Type B pancreatic cell (in vitro differentiated cells): ENCODE measurements at regions not wholly inside any gene's neighbourhood (a gene's known extent, or its start where the extent isn't known, plus 50 kb on each side); places are given as distances from the start of the nearest gene placed in this dataset.
"Not testable (repeated sequence)": the region's sequence is repeated elsewhere in the genome, so short reads cannot be mapped to it uniquely, and the experiment has no call there.

Experiments
- DNase-seq: peaks from one replicate; pipeline ENCODE4 v3.0.0; 2021; ENCODE audit warnings: mixed read lengths; ENCODE audit not compliant: unreplicated experiment; ENCODE audit errors: extremely low spot score
- H3K27ac Mint-ChIP-seq: 2 replicates; pipeline ENCODE4 v1.8.0; 2021; ENCODE audit warnings: mild to moderate bottlenecking, mixed read lengths
- H3K27me3 Mint-ChIP-seq: 2 replicates; pipeline ENCODE4 v1.8.0; 2021; ENCODE audit warnings: mixed read lengths
- H3K36me3 Mint-ChIP-seq: 2 replicates; pipeline ENCODE4 v1.8.0; 2021; ENCODE audit warnings: mixed read lengths
- H3K4me1 Mint-ChIP-seq: one replicate; pipeline ENCODE4 v1.8.0; 2021; ENCODE audit warnings: mixed read lengths; ENCODE audit not compliant: unreplicated experiment
- H3K4me3 Mint-ChIP-seq: 2 replicates; pipeline ENCODE4 v1.8.0; 2021; ENCODE audit warnings: mild to moderate bottlenecking, mixed read lengths
- H3K9me3 Mint-ChIP-seq: 2 replicates; pipeline ENCODE4 v1.8.0; 2021; ENCODE audit warnings: mixed read lengths
- TF ChIP-seq, protein P1 (sequence below): fragments of 200-600 bp; sonication (generic); conservative IDR thresholded peaks from 2 replicates; pipeline ENCODE4 v1.5.0; 2021; ENCODE audit warnings: antibody characterized with exemption, mild to moderate bottlenecking

- H3K27me3 Mint-ChIP-seq = peaks cover 9% of the 10 kb centered on the region
- DNase-seq = no peak
- H3K27ac Mint-ChIP-seq = no peak overlapping the region
- H3K9me3 Mint-ChIP-seq = no peaks in the 10 kb centered on the region
- H3K4me1 Mint-ChIP-seq = peaks cover 4% of the 10 kb centered on the region
- TF ChIP-seq, protein P1, sequence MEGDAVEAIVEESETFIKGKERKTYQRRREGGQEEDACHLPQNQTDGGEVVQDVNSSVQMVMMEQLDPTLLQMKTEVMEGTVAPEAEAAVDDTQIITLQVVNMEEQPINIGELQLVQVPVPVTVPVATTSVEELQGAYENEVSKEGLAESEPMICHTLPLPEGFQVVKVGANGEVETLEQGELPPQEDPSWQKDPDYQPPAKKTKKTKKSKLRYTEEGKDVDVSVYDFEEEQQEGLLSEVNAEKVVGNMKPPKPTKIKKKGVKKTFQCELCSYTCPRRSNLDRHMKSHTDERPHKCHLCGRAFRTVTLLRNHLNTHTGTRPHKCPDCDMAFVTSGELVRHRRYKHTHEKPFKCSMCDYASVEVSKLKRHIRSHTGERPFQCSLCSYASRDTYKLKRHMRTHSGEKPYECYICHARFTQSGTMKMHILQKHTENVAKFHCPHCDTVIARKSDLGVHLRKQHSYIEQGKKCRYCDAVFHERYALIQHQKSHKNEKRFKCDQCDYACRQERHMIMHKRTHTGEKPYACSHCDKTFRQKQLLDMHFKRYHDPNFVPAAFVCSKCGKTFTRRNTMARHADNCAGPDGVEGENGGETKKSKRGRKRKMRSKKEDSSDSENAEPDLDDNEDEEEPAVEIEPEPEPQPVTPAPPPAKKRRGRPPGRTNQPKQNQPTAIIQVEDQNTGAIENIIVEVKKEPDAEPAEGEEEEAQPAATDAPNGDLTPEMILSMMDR = no peak
- no peak overlapping the region for H3K4me3 Mint-ChIP-seq
- H3K36me3 Mint-ChIP-seq = no peaks in the 10 kb centered on the region
Measured at GRCh38 chr10:123249894-123250293, 95.7 kb downstream of the BUB3 start.

DNA sequence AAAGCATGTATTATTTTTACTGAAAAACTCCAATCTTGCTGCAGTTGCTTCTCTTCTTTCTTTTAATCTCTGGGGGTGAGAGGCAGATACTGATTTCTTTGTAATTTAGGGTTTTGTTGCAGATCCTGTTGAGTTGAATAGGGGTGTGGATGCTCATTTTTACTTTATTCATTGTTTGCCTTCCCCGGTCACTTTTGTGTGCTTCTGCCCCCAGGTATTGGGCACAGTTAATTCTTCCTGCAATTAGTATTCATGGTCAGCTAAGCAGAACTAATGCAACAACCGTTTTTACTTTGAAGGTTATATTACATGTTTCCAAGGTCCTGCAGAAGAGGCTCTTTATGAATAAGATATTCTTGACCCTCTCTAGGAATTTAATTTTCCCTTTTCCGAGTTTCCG is 96.4 kb downstream of the BUB3 start:
- H3K9me3 Mint-ChIP-seq = no peaks in the 10 kb centered on the region

DNA sequence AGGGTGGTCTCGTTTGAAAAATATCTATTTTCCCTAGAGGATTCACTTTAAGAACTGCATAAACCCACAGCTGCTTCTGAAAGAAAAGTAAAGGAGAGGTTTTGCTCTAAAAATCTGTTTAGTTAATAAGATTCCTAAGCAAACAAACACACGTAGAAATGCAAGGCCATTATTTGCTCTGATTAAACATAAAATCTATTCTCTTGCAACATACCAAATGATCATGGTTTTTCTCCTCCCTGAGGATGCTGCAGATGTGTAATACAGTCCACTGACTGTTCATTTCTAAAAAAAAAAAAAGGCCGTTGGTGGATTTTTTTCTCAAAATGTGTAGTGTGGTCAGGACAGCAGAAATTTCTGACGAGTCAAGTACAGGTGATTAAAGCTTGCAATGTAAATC is 98.6 kb downstream of the BUB3 start:
- no peaks in the 10 kb centered on the region for H3K36me3 Mint-ChIP-seq
- no peak for DNase-seq
- TF ChIP-seq, protein P1 = no peak
- H3K4me1 Mint-ChIP-seq = peaks cover 4% of the 10 kb centered on the region
- H3K9me3 Mint-ChIP-seq = no peaks in the 10 kb centered on the region
- peaks cover 12% of the 10 kb centered on the region for H3K27me3 Mint-ChIP-seq
- no peak overlapping the region for H3K4me3 Mint-ChIP-seq
- no peak overlapping the region for H3K27ac Mint-ChIP-seq

More for the DNA sequence above, 96.4 kb downstream of the BUB3 start:
- Mint-ChIP-seq H3K27ac (no peak overlapping the region), H3K4me1 (peaks cover 4% of the 10 kb centered on the region), H3K4me3 (no peak overlapping the region), H3K27me3 (peaks cover 9% of the 10 kb centered on the region), H3K36me3 (no peaks in the 10 kb centered on the region)
- DNase-seq = no peak
- TF ChIP-seq, protein P1 = no peak

DNA sequence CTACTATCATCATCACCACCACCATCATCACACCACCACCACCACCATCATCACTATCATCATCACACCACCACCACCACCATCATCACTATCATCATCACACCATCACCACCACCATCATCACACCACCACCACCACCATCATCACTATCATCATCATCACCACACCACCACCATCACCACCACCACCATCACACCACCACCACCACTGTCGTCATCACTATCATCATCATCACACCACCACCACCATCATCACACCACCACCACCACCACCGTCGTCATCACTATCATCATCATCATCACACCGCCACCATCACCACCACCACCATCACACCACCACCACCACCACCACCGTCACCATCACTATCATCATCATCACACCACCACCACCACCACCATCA is 100.1 kb downstream of the BUB3 start:
- peaks cover 26% of the 10 kb centered on the region for H3K27me3 Mint-ChIP-seq
- H3K4me3 Mint-ChIP-seq, H3K27ac Mint-ChIP-seq, H3K36me3 Mint-ChIP-seq, DNase-seq, H3K4me1 Mint-ChIP-seq, H3K9me3 Mint-ChIP-seq: not testable (repeated sequence)

DNA sequence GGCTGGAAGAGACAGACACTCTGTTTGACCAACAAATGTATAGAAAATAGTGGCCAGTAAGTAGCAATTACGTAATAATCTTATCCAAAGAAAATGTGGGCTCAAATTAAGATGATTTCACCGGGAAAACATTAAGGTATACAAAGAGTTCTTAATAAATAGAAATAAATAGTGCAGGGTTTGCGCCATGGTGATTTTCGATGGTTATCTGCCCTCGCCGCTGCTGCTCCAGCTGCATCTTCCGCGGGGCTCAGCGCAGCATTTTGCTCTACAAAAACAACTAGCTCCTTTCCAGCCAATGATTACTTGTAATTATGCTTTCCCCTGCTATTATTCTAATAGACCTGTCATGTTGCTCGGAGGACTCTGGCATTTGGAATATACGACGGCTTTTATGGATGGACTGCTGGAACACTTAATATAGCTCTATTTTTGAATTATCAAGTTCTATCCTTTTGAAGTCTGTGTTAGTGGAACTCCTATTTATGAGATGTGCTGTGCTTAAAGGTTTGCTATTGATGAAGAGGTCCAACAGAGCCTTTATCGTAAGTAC is 103.8 kb downstream of the BUB3 start:
- no peaks in the 10 kb centered on the region for H3K4me1 Mint-ChIP-seq
- H3K36me3 Mint-ChIP-seq = no peaks in the 10 kb centered on the region
- no peak overlapping the region for H3K27ac Mint-ChIP-seq
- no peak overlapping the region for H3K4me3 Mint-ChIP-seq
- no peak for DNase-seq
- TF ChIP-seq, protein P1 = no peak
- H3K27me3 Mint-ChIP-seq = peaks cover 36% of the 10 kb centered on the region
- no peaks in the 10 kb centered on the region for H3K9me3 Mint-ChIP-seq

- H3K4me3 Mint-ChIP-seq = no peak overlapping the region
- DNase-seq = no peak
- H3K4me1 Mint-ChIP-seq = peaks cover 8% of the 10 kb centered on the region
- H3K9me3 Mint-ChIP-seq = no peaks in the 10 kb centered on the region
- H3K27ac Mint-ChIP-seq = no peak overlapping the region
- TF ChIP-seq, protein P1 = no peak
- H3K36me3 Mint-ChIP-seq = no peaks in the 10 kb centered on the region
- H3K27me3 Mint-ChIP-seq = peaks cover 38% of the 10 kb centered on the region
Measured at GRCh38 chr10:123259081-123259480, 104.9 kb downstream of the BUB3 start.
